ENCODE measurements at regions not wholly inside any gene's neighbourhood (a gene's known extent, or its start where the extent isn't known, plus 50 kb on each side); places are given as distances from the start of the nearest gene placed in this dataset.

DNA sequence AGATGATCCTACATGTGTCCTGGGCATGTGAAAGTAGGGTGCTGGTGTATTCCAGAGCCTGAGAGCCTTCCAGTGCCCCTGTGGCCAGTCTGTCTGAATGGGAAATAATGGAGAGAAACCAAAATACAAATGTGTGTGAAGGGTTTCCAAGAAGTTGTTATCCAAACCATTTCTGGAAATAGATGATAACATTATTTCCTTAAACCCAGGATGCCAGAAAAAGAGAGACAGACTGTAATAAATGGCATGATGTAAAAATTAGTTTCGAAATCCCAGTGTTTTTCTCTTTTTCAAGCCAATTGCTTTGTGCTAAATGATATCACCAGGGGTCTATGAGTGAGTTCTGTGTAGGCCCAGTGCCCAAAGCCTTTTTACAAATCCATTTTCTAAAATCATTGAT is 175.3 kb downstream of the PHLDA1 start:
- TF ChIP-seq, protein P1, sequence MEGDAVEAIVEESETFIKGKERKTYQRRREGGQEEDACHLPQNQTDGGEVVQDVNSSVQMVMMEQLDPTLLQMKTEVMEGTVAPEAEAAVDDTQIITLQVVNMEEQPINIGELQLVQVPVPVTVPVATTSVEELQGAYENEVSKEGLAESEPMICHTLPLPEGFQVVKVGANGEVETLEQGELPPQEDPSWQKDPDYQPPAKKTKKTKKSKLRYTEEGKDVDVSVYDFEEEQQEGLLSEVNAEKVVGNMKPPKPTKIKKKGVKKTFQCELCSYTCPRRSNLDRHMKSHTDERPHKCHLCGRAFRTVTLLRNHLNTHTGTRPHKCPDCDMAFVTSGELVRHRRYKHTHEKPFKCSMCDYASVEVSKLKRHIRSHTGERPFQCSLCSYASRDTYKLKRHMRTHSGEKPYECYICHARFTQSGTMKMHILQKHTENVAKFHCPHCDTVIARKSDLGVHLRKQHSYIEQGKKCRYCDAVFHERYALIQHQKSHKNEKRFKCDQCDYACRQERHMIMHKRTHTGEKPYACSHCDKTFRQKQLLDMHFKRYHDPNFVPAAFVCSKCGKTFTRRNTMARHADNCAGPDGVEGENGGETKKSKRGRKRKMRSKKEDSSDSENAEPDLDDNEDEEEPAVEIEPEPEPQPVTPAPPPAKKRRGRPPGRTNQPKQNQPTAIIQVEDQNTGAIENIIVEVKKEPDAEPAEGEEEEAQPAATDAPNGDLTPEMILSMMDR (conservative IDR thresholded peaks at IDR 0.05; ENCODE audit: low read length), result no peak
- TF ChIP-seq EZH2phosphoT487 (IDR thresholded peaks at IDR 0.05; ENCODE audit: borderline replicate concordance), result no peak

Measured in Loucy (cell line).